ENCODE measurements at regions not wholly inside any gene's neighbourhood (a gene's known extent, or its start where the extent isn't known, plus 50 kb on each side); places are given as distances from the start of the nearest gene placed in this dataset.
"Not testable (repeated sequence)": the region's sequence is repeated elsewhere in the genome, so short reads cannot be mapped to it uniquely, and the experiment has no call there.

DNA sequence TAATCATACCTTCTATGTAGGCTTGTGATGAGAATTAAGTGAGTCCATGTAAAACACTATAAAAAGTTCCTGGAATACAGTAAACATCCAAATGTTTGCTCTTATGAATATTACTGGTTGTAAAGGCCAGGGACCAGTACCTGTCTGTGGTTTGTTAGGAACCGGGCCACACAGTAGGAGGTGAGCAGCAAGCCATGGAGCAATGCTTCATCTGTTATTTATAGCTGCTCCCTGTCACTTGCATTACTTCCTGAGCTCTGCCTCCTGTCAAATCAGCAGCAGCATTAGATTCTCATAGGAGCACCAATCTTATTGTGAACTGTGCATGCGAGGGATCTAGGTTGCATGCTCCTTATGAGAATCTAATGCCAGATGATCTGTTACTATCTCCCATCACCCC is 662.0 kb upstream of the ANKRD30A start:
- H3K9me3 Mint-ChIP-seq (ENCODE audit: unreplicated experiment), result no peaks in the 10 kb centered on the region
- no peaks in the 10 kb centered on the region for H3K4me1 Mint-ChIP-seq (ENCODE audit: unreplicated experiment)
- no peak for DNase-seq (ENCODE audit: low spot score)
- H3K27me3 Mint-ChIP-seq (ENCODE audit: unreplicated experiment), result no peaks in the 10 kb centered on the region
- TF ChIP-seq, protein P1, sequence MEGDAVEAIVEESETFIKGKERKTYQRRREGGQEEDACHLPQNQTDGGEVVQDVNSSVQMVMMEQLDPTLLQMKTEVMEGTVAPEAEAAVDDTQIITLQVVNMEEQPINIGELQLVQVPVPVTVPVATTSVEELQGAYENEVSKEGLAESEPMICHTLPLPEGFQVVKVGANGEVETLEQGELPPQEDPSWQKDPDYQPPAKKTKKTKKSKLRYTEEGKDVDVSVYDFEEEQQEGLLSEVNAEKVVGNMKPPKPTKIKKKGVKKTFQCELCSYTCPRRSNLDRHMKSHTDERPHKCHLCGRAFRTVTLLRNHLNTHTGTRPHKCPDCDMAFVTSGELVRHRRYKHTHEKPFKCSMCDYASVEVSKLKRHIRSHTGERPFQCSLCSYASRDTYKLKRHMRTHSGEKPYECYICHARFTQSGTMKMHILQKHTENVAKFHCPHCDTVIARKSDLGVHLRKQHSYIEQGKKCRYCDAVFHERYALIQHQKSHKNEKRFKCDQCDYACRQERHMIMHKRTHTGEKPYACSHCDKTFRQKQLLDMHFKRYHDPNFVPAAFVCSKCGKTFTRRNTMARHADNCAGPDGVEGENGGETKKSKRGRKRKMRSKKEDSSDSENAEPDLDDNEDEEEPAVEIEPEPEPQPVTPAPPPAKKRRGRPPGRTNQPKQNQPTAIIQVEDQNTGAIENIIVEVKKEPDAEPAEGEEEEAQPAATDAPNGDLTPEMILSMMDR (IDR thresholded peaks at IDR 0.05; ENCODE audit: unreplicated experiment), result no peak
- no peak overlapping the region for H3K4me3 Mint-ChIP-seq (ENCODE audit: unreplicated experiment)
- no peak overlapping the region for H3K27ac Mint-ChIP-seq (ENCODE audit: unreplicated experiment)
- no peaks in the 10 kb centered on the region for H3K36me3 Mint-ChIP-seq (ENCODE audit: low read depth, unreplicated experiment)

DNA sequence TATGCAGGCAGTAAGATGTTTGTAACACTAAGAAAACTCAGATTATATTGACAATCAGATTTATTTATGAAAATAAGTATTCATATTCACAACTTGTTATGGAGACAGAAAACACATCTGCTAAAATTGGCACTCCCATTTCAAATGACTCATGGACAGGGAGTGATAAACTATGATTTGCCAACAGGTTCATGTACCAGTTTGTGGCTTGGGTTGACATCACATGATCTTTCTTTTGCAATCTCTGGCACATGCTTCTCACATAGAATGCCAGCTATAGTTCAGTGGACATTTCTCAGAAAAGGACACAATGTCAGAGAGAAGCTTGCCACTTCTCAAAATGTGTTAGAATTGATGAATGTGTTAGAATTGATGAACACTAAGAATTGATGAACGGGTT is 663.2 kb upstream of the ANKRD30A start:
- Mint-ChIP-seq H3K27me3 (ENCODE audit: unreplicated experiment) (no peaks in the 10 kb centered on the region), H3K9me3 (ENCODE audit: unreplicated experiment) (no peaks in the 10 kb centered on the region), H3K4me3 (ENCODE audit: unreplicated experiment) (no peak overlapping the region), H3K4me1 (ENCODE audit: unreplicated experiment) (no peaks in the 10 kb centered on the region), H3K36me3 (ENCODE audit: low read depth, unreplicated experiment) (no peaks in the 10 kb centered on the region), H3K27ac (ENCODE audit: unreplicated experiment) (no peak overlapping the region)
- DNase-seq (ENCODE audit: low spot score), result no peak
- TF ChIP-seq, protein P1 (IDR thresholded peaks at IDR 0.05; ENCODE audit: unreplicated experiment), result no peak

DNA sequence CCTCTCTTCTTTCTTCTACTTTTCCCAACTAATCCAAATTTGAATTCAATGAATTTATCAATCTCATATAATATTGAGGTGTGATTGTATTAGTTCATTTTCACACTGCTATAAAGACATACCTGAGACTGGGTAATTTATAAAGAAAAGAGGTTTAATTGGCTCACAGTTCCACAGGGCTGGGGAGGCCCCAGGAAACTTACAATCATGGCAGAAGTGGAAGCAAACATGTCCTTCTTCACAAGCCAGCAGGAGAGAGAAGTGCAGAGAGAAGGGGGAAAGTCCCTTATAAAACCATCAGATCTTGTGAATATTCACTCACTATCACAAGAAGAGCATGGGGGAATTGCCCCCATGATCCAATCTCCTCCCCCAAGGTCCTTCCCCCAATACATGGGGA is 667.0 kb upstream of the ANKRD30A start:
- not testable (repeated sequence) for H3K9me3 Mint-ChIP-seq (ENCODE audit: unreplicated experiment); H3K27ac Mint-ChIP-seq (ENCODE audit: unreplicated experiment); DNase-seq (ENCODE audit: low spot score); H3K27me3 Mint-ChIP-seq (ENCODE audit: unreplicated experiment); H3K4me1 Mint-ChIP-seq (ENCODE audit: unreplicated experiment); H3K36me3 Mint-ChIP-seq (ENCODE audit: low read depth, unreplicated experiment); H3K4me3 Mint-ChIP-seq (ENCODE audit: unreplicated experiment)

DNA sequence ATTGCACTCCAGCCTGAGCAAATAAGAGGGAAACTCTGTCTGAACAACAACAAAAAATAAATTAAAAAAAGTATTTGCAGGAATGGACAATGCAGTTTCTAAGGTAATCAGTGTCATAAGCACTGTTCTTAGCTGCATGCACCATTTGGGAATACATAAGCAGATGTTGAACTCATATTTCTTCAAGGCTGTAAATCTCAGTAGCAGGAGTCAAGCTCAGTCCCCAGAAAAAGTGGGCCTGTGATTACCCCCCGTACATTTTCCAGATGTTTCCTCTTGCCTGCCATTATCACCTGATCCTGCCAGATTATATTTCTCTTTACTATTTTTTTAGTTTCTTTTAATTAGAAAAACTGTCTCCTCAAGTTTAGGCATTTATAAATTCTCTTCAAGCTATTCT is 667.6 kb upstream of the ANKRD30A start:
- no peak for DNase-seq (ENCODE audit: low spot score)
- Mint-ChIP-seq H3K9me3 (ENCODE audit: unreplicated experiment) (no peaks in the 10 kb centered on the region), H3K4me3 (ENCODE audit: unreplicated experiment) (no peak overlapping the region), H3K4me1 (ENCODE audit: unreplicated experiment) (no peaks in the 10 kb centered on the region), H3K27ac (ENCODE audit: unreplicated experiment) (no peak overlapping the region), H3K36me3 (ENCODE audit: low read depth, unreplicated experiment) (no peaks in the 10 kb centered on the region), H3K27me3 (ENCODE audit: unreplicated experiment) (no peaks in the 10 kb centered on the region)
- TF ChIP-seq, protein P1 (IDR thresholded peaks at IDR 0.05; ENCODE audit: unreplicated experiment), result no peak

DNA sequence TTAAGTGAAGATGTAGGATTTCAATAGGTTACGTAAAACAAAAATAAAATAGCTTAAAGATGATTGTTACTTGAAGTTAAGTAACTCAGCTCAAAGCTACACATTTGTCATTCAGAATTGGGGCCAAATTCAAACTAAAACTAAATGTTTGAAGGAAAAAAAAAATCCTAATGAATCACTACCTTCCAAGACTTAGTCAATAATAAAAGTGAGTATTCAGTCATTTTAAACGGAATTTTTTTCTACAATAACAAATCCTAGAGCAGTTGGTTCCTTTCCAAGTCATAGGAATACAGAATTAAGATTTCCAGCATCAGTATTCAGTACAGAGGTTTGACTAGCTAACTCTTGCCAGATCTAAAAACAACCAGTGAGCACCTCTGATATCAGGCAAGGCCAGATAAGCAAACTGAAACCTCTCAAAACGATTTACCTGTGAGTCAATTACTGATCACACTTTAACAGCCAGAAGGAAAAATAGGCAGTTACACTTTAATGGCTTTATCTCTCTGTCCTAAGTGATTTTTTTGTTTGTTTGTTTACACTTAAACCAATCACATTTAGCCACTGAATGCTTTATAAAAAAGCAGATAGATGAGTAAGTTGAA is 669.8 kb upstream of the ANKRD30A start:
- no peaks in the 10 kb centered on the region for H3K27me3 Mint-ChIP-seq (ENCODE audit: unreplicated experiment)
- DNase-seq (ENCODE audit: low spot score), result no peak
- no peaks in the 10 kb centered on the region for H3K9me3 Mint-ChIP-seq (ENCODE audit: unreplicated experiment)
- no peak overlapping the region for H3K27ac Mint-ChIP-seq (ENCODE audit: unreplicated experiment)
- no peaks in the 10 kb centered on the region for H3K4me1 Mint-ChIP-seq (ENCODE audit: unreplicated experiment)
- H3K4me3 Mint-ChIP-seq (ENCODE audit: unreplicated experiment), result no peak overlapping the region
- TF ChIP-seq, protein P1 (IDR thresholded peaks at IDR 0.05; ENCODE audit: unreplicated experiment), result no peak
- no peaks in the 10 kb centered on the region for H3K36me3 Mint-ChIP-seq (ENCODE audit: low read depth, unreplicated experiment)

Measured in endothelial cell (in vitro differentiated cells).